Esophagus squamous epithelium (tissue), 4 donors: ENCODE measurements at regions not wholly inside any gene's neighbourhood (a gene's known extent, or its start where the extent isn't known, plus 50 kb on each side); places are given as distances from the start of the nearest gene placed in this dataset.

ENCODE experiments used
- CTCF ChIP-seq, 6 experiments: fragments of 450-650 bp in 4 of 6; fragments of 200-600 bp in 2 of 6; sonication (generic) in 2 of 6; IDR thresholded peaks; one replicate each; pipeline ENCODE4 v1.5.1; 2016 to 2019; ENCODE audit warnings: antibody characterized with exemption in 6 of 6, mild to moderate bottlenecking in 4 of 6, moderate library complexity in 4 of 6
- POLR2A ChIP-seq, 4 donors: fragments of 450-650 bp; IDR thresholded peaks; one replicate each; pipeline ENCODE4 v1.6.1; 2017; ENCODE audit warnings: antibody characterized with exemption in 4 of 4, mild to moderate bottlenecking in 4 of 4, moderate library complexity in 3 of 4

DNA sequence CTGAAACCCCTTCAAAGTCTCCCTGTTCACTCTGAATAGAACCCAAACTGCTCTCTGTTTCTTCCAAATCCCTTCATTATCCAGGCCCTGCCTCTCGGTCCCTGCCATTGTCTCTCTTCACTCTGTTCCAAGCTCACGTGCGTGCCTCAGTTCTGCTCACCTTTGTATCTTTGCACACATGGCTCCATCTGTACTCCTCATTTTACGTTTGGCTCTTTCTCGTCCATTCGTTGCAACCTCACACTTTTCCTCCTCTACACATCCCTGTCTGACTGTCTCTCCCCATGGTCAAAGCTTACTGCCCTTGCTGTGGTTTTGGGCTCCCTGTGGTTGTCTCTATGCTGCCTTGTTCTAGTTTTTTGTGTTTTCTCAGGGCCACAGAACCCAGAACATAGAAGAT lies 1054.5 kb downstream of the BCL11B start:
- no peak for TF ChIP-seq POLR2A (IDR thresholded peaks at IDR 0.05)
- no peak for TF ChIP-seq CTCF (IDR thresholded peaks at IDR 0.05)
